ENCODE measurements at regions not wholly inside any gene's neighbourhood (a gene's known extent, or its start where the extent isn't known, plus 50 kb on each side); places are given as distances from the start of the nearest gene placed in this dataset.

DNA sequence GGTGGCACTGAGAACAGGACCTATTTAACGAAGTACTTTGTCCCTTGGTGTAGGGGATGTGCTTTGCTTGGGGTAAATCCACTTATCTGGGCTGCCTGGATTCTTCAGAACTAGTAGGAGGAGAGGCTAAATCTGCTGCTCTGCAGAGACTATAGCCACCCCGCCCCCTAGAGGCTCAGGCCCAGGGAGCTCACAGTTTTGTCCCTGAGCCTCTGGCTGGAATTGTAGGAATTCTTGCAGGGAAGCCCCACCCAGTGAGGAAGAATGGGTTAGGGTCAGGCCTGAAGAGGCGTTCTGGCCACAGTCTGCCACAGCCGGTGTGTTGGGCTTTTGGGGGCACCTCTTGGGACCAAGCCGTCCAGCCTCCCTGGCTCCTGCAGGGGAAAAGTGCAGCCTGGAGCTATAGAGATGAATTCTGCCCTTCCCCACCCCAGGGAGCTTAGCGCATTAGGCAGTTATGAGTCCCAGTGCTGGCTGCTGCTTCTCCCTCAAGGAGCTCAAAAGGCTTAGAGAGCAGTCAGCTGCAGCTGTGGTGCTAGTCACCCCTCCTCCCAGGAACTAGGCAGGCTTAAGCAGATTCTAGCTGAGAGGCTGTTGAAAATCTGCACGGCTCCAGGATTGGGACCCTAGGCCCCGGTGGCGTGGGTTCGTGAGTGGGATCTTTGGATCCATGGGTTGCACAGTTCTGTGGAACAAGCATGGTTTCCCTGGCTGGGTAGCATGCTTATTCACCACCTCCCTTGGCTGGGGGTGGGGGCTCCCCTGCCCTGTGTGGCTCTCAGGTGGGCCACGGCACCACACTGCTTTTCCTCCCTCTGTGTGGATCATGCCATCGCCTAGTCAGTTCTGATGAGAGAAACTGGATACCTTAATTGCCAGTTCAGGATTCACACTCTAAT, 237.4 kb upstream of the TOM1L1 start:
- Histone ChIP-seq H3K27me3 (no peaks in the 10 kb centered on the region), H3K36me3 (no peaks in the 10 kb centered on the region), H3K4me1 (no peaks in the 10 kb centered on the region), H3K9me3 (peaks cover 0 to 8% (median 3%) of the 10 kb centered on the region in 4 donors), H3K27ac (no peak overlapping the region), H3K4me3 (no peak overlapping the region)
- TF ChIP-seq, protein P1, sequence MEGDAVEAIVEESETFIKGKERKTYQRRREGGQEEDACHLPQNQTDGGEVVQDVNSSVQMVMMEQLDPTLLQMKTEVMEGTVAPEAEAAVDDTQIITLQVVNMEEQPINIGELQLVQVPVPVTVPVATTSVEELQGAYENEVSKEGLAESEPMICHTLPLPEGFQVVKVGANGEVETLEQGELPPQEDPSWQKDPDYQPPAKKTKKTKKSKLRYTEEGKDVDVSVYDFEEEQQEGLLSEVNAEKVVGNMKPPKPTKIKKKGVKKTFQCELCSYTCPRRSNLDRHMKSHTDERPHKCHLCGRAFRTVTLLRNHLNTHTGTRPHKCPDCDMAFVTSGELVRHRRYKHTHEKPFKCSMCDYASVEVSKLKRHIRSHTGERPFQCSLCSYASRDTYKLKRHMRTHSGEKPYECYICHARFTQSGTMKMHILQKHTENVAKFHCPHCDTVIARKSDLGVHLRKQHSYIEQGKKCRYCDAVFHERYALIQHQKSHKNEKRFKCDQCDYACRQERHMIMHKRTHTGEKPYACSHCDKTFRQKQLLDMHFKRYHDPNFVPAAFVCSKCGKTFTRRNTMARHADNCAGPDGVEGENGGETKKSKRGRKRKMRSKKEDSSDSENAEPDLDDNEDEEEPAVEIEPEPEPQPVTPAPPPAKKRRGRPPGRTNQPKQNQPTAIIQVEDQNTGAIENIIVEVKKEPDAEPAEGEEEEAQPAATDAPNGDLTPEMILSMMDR (IDR thresholded peaks at IDR 0.05): no peak
- TF ChIP-seq POLR2A (IDR thresholded peaks at IDR 0.05): no peak
- TF ChIP-seq POLR2AphosphoS5 (IDR thresholded peaks at IDR 0.05): no peak
- TF ChIP-seq EP300 (IDR thresholded peaks at IDR 0.05): no peak
- intact Hi-C loops (cut with DNase I; ENCODE audit: low total_unique reads): no loop called here
- DNase-seq: no peak
- 82 to 90% (median 88%) methylated on average over 6 to 12 of the region's 12 CpGs for WGBS, 5 donors

DNA sequence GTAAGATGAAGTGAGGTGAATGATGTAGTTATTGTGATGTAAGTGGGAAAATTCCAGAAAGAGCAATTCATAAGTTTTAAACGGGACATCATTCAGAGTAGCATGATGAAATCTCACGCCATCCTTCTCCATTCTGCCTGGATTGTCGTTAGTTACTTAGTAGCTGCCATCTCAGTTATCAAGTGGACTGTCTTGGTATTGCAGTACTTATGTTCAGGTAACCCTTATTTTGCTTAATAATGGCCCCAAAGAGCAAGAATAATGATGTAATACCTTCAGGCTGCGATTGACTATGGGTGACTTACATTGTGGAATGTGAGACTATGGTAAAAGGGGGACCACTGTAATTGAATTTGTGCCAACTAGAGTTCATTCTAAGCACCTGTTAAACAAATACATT, 234.1 kb upstream of the TOM1L1 start:
- Histone ChIP-seq H3K27me3 (no peaks in the 10 kb centered on the region), H3K36me3 (no peaks in the 10 kb centered on the region), H3K4me1 (no peaks in the 10 kb centered on the region), H3K27ac (no peak overlapping the region), H3K9me3 (peaks cover 0 to 8% (median 3%) of the 10 kb centered on the region in 4 donors), H3K4me3 (no peak overlapping the region)
- intact Hi-C loops (cut with DNase I; ENCODE audit: low total_unique reads): no loop called here
- 74 to 88% (median 84%) methylated on average over 4 of the region's 4 CpGs for WGBS, 5 donors
- TF ChIP-seq EP300 (IDR thresholded peaks at IDR 0.05): no peak
- TF ChIP-seq POLR2AphosphoS5 (IDR thresholded peaks at IDR 0.05): no peak
- TF ChIP-seq, protein P1 (IDR thresholded peaks at IDR 0.05): peak in 1 of 7 experiments; percentile 9
- no peak for TF ChIP-seq POLR2A (IDR thresholded peaks at IDR 0.05)
- DNase-seq: no peak

DNA sequence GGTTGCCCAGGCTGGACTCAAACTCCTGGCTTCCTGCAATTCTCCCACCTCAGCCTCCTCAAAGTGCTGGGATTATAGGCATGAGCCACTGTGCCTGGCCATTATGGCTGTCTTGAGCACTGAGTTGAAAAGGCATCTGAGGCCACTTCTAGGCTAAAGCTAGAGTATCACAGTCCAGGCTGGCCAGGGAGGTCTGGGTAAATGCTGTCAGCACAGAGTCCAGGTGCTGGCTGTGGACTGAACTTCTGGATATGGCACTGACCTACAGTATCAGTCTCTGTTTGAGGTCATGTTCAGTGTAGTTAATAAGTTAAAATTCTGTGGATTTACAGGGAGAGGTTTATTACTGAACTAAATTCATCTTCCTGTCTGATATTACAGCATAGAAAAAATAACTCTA, 222.5 kb upstream of the TOM1L1 start:
- Histone ChIP-seq H3K27ac (no peak overlapping the region), H3K4me3 (no peak overlapping the region)
- intact Hi-C loops (cut with DNase I; ENCODE audit: low total_unique reads): no loop called here

DNA sequence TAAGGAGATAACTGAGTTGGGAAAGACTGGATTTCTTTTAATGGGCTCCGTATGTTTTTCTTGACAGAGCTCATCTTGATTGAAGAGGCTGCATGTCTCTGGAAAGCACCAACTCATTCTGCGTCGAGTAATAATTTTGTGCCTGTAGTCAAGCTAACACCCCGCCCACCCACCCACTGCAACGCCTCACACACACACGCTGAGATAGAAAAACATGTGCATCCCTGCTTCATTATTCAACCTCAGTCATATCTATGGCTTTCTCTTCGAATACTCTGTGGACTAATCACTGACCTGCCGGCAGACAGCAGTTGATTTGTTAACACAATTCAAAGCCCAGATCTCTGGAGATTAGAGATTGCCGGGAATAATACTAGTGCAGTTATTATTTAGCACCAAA, 220.2 kb upstream of the TOM1L1 start:
- no peak for DNase-seq
- H3K4me3 ChIP-seq: no peak overlapping the region
- no peaks in the 10 kb centered on the region for H3K27me3 ChIP-seq
- intact Hi-C loops (cut with DNase I; ENCODE audit: low total_unique reads): no loop called here
- no peaks in the 10 kb centered on the region for H3K9me3 ChIP-seq
- H3K27ac ChIP-seq: no peak overlapping the region
- 76 to 87% (median 81%) methylated on average over 9 of the region's 9 CpGs for WGBS, 5 donors
- no peaks in the 10 kb centered on the region for H3K36me3 ChIP-seq
- no peak for TF ChIP-seq EP300 (IDR thresholded peaks at IDR 0.05)
- TF ChIP-seq POLR2A (IDR thresholded peaks at IDR 0.05): no peak
- TF ChIP-seq POLR2AphosphoS5 (IDR thresholded peaks at IDR 0.05): no peak
- TF ChIP-seq, protein P1 (IDR thresholded peaks at IDR 0.05): no peak
- H3K4me1 ChIP-seq: no peaks in the 10 kb centered on the region

More for the DNA sequence above, 222.5 kb upstream of the TOM1L1 start:
- TF ChIP-seq POLR2AphosphoS5 (IDR thresholded peaks at IDR 0.05) (no peak), EP300 (IDR thresholded peaks at IDR 0.05) (no peak), POLR2A (IDR thresholded peaks at IDR 0.05) (no peak)
- TF ChIP-seq, protein P1 (IDR thresholded peaks at IDR 0.05): no peak
- no peak for DNase-seq
- Histone ChIP-seq H3K27me3 (no peaks in the 10 kb centered on the region), H3K36me3 (no peaks in the 10 kb centered on the region), H3K9me3 (no peaks in the 10 kb centered on the region), H3K4me1 (no peaks in the 10 kb centered on the region)

Measured in stomach (tissue), 8 donors.